ENCODE measurements at regions not wholly inside any gene's neighbourhood (a gene's known extent, or its start where the extent isn't known, plus 50 kb on each side); places are given as distances from the start of the nearest gene placed in this dataset.

- no peak for FAIRE-seq
- DNase-seq (ENCODE audit: insufficient read length, low spot score) = no peak
- TF ChIP-seq CTCF (IDR thresholded peaks at IDR 0.05; ENCODE audit: insufficient read depth, missing control alignments) = no peak
These were observed 93.5 kb downstream of the ERMARD start for GRCh38 chr6:169844946-169845345.

GRCh38 chr6:169843991-169844390 lies 92.6 kb downstream of the ERMARD start:
- no peak for TF ChIP-seq CTCF (IDR thresholded peaks at IDR 0.05; ENCODE audit: insufficient read depth, missing control alignments)
- no peak for FAIRE-seq
- no peak for DNase-seq (ENCODE audit: insufficient read length, low spot score)

- FAIRE-seq = no peak
- no peak for DNase-seq (ENCODE audit: insufficient read length, low spot score)
- TF ChIP-seq CTCF (IDR thresholded peaks at IDR 0.05; ENCODE audit: insufficient read depth, missing control alignments) = no peak
These were observed 91.7 kb downstream of the ERMARD start for GRCh38 chr6:169843110-169843509.

GRCh38 chr6:169841907-169842606 lies 90.6 kb downstream of the ERMARD start:
- no peak for TF ChIP-seq CTCF (IDR thresholded peaks at IDR 0.05; ENCODE audit: insufficient read depth, missing control alignments)
- FAIRE-seq (no peak), DNase-seq (ENCODE audit: insufficient read length, low spot score) (no peak)

GRCh38 chr6:169841251-169841650 lies 89.8 kb downstream of the ERMARD start:
- FAIRE-seq = no peak
- no peak for TF ChIP-seq CTCF (IDR thresholded peaks at IDR 0.05; ENCODE audit: insufficient read depth, missing control alignments)
- DNase-seq (ENCODE audit: insufficient read length, low spot score) = no peak

GRCh38 chr6:169839898-169840631 lies 88.6 kb downstream of the ERMARD start:
- TF ChIP-seq CTCF (IDR thresholded peaks at IDR 0.05; ENCODE audit: insufficient read depth, missing control alignments) = no peak
- DNase-seq (ENCODE audit: insufficient read length, low spot score) (no peak), FAIRE-seq (no peak)

- FAIRE-seq = no peak
- no peak for TF ChIP-seq CTCF (IDR thresholded peaks at IDR 0.05; ENCODE audit: insufficient read depth, missing control alignments)
- no peak for DNase-seq (ENCODE audit: insufficient read length, low spot score)
These were observed 88.1 kb downstream of the ERMARD start for GRCh38 chr6:169839493-169839892.
